Peyer's patch (tissue), 4 donors: ENCODE measurements at regions not wholly inside any gene's neighbourhood (a gene's known extent, or its start where the extent isn't known, plus 50 kb on each side); places are given as distances from the start of the nearest gene placed in this dataset.

ENCODE experiments used
- POLR2A ChIP-seq, 2 donors: fragments of 450-650 bp; IDR thresholded peaks; one replicate each; pipeline ENCODE4 v1.5.1; 2017; ENCODE audit warnings: antibody characterized with exemption in 2 of 2, mild to moderate bottlenecking in 2 of 2, moderate library complexity in 2 of 2
- TF ChIP-seq, protein P1 (sequence below), 6 experiments: fragments of 450-650 bp in 4 of 6; fragments of 200-600 bp in 2 of 6; sonication (generic) in 1 of 6; IDR thresholded peaks; one replicate each; pipeline ENCODE4 v1.5.1; 2017 to 2019; ENCODE audit warnings: antibody characterized with exemption in 6 of 6, mild to moderate bottlenecking in 3 of 6, moderate library complexity in 1 of 6

DNA sequence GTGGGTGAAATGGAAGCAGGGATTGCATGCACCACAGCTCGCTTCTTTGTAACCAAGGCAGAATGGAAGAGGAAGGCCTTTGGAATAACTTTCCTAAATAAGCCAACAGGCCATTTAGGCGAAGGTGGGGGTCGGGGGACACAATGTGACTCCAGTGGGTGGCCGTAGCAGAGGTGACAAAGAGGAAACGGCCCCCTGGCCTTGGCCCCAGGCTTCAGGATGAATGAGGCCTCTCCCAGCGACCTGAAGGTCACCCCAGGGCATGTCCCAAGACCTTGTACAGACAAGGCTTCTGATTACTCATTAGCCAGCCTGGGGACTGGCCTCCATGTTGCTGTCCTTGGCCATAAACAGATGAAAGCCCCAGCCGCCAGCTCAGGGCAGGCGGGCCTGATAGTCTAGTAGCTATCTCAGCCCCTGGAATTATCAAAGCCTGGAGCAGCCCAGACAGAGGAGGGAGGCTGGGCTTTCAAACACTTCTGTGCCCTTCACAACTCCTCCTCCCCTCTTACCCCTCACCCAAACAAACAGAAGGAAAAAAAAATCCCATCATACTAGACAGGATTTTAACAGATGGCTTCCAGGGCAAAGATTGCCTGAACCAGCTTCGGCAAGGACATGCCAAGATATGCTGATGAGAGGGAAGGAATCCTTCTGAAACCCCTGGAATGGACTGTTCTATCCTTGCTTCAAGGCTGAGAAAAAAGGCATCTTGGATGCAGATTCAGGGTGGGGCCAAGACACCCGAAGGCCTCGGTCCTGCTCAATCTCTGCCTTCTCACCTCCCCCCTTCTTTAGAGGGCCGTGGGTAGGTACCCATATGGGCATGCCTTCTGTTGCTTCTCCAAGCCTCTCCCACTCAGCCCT lies 142.3 kb upstream of the PARP11 start:
- TF ChIP-seq, protein P1, sequence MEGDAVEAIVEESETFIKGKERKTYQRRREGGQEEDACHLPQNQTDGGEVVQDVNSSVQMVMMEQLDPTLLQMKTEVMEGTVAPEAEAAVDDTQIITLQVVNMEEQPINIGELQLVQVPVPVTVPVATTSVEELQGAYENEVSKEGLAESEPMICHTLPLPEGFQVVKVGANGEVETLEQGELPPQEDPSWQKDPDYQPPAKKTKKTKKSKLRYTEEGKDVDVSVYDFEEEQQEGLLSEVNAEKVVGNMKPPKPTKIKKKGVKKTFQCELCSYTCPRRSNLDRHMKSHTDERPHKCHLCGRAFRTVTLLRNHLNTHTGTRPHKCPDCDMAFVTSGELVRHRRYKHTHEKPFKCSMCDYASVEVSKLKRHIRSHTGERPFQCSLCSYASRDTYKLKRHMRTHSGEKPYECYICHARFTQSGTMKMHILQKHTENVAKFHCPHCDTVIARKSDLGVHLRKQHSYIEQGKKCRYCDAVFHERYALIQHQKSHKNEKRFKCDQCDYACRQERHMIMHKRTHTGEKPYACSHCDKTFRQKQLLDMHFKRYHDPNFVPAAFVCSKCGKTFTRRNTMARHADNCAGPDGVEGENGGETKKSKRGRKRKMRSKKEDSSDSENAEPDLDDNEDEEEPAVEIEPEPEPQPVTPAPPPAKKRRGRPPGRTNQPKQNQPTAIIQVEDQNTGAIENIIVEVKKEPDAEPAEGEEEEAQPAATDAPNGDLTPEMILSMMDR (IDR thresholded peaks at IDR 0.05), result no peak
- no peak for TF ChIP-seq POLR2A (IDR thresholded peaks at IDR 0.05)
